Stimulated activated CD8-positive, alpha-beta memory T cell treated with anti-CD3 and anti-CD28 coated beads, Interleukin-12 subunit alpha, Interleukin-12 subunit beta, amount 100 ng/mL, for 24 hours (primary cell): ENCODE measurements at regions not wholly inside any gene's neighbourhood (a gene's known extent, or its start where the extent isn't known, plus 50 kb on each side); places are given as distances from the start of the nearest gene placed in this dataset.

Experiments used
- DNase-seq: peaks from one replicate; pipeline ENCODE4 v3.0.0-alpha.2; 2020; ENCODE audit errors: extremely low read depth

DNA sequence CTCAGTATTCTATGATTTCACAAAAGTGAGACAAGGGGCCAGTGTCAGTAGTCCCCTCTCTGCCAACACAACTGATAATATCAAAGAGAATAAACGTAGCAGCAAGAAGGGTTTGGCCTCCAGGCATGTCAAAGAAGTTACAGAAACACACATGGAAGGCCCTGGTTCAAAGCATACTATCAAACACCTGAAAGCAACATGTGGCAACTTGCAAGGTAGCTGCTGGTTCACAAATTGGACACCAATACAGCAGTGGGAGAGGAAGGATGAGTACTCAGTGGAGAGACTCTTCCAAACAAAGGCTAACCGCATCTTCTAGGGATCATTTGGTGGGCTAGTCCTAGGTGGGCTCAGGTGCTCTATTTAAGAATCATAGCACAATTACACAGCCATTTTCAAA, 74.9 kb upstream of the MAOA start:
- DNase-seq = no peak

DNA sequence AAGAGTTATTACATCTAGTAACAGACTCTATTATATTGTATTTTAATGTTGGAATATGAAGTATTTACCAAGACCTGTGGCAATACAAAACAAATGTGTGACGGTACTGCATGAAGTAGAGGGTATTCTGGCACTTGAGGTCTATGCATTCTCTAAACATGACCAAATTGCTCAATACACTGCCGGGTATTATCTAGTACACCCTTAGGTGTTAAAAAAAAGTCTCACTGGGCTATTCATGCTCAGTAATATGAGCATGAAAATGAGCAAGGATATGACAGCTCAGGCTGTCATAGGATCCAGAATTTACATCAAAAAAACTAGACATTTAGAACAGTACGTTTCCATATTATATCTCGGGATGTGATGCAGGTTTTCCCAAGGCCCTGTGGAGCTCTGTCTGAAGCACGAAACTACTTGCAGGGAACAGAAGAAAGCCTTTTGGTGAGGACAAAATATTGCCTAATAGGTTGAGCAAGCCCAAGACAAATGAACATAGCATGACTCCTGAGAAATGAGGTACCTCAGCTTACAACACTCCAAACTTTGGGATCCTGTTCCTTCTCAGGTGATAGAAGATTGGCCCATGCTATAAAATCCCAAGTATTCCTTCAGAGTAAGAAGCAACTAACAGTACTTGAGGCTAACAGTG, 74.1 kb upstream of the MAOA start:
- DNase-seq = no peak

DNA sequence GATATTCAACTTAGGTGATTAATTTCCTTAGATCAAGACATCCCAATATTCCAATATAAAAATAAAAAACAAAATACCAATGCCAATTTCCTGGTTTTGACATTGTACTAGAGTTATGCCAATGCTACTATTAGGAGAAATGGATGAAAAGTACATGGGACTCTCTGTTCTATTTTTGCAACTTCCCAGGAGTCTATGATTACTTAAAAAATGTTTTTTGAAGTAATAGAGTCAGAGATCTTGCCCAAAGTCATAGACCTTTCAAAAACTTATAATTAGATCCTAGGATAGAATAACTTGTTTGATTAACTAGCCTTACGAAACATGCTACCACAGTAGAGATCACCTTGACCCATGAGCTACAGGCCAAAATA, 73.6 kb upstream of the MAOA start:
- no peak for DNase-seq

DNA sequence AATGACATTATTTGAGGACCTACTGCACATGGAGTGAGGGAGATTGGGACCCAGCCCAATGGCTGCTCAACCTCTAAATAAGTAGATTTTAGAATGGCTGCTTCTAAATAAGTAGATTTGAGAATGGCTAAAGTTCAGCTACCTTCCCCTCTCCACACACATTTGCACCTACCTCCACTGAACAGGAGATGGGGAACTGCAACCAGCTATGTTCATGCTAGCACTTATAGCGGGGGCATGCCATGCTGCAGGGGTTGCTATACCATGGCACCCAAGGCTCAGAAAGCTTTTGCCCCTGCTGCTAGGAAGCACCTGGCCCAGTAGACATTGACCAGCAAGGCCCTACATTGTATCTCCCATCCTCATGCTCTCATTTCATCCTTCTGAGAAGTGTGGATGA, 70.2 kb upstream of the MAOA start:
- DNase-seq = no peak

DNA sequence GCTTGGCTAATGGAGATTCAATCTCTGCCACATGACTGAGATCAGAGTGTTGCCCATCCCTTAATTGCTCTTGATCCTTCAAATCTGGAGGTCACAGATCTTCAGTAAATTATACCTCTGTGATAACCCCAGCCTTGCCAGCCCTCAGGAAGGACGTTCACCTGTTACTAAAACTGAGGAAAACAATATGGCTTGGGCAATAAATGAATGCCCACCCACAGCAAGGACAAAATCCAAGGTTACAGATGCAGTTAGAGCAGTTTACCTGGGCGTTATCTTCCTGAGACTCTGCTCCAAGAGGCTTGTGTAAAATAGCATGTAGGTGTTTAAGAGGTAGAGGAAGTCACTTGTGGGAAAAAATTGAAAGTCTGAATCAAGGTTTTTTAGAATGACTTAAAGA, 69.3 kb upstream of the MAOA start:
- no peak for DNase-seq

DNA sequence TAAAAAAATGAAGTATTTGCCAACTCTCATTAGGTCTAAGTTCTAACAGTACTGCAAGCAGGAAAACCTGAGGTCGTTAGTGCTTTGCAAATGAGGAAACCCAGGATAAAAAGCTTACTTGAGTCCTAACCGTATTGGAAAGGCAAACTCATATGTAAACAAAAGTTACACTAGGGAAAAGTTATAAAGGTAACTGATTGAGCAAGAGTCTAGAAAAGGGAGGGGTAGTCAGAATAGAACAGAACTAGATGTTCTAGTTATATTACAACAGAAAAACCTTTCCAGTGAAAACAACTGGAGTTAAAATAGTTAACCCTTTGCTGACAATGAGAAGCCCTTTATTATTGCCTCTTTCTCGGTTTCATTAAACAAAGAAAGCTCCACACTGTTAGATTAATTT, 66.4 kb upstream of the MAOA start:
- DNase-seq = no peak

DNA sequence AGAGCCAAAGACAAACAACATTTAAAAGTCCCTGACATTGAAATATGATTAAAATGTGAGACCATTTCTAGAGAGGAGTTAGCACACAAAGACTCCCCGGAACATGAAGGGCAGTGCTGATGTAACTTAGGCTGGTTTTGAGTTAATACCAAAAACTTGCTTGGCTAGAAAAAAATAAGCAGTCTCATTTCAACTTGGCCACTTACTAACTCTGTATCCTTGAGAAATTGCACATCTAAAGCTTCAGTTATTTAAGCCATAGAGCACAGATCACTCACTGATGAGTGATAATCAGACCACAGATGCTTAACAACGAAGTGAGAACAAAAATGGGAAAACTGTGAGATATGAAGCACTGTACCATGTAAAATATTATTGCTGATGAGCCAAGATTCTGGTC, 65.9 kb upstream of the MAOA start:
- DNase-seq = no peak

DNA sequence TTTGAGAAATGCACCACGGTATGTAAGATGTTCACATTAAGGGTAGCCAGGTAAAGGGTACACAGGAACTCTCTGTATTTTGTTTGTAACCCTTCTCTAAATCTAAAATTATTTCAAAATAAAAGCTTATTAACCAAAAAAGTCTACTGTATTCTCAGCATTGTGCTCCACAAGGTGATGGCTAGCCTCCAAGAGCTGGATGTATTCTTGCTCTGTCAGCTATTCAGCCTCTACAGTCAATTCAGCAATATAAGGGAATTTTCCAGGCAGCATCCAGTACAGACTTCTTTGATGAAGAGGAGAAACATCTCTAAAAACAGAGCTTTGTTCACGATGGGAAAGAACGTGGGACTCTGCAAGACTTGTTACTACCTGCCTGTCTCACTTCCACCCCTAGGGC, 63.5 kb upstream of the MAOA start:
- DNase-seq = no peak

DNA sequence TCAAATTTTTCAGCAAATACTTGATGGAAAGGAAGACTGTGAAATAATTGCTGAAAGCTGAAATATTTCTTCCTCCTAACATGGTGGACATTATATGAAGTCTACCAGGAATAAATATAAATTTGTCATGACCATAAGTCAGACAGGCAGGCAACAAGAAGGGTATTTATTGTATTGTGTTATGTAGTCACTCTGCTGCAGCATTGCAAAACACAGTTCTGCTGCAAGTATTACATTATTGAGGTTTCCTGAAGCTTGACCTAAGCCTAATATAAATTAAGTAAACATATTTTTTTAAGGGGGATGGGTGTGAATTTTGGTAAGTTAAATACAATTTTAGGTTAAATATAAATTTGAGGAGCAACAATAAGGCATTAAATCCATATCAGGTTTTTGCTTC, 60.2 kb upstream of the MAOA start:
- no peak for DNase-seq

DNA sequence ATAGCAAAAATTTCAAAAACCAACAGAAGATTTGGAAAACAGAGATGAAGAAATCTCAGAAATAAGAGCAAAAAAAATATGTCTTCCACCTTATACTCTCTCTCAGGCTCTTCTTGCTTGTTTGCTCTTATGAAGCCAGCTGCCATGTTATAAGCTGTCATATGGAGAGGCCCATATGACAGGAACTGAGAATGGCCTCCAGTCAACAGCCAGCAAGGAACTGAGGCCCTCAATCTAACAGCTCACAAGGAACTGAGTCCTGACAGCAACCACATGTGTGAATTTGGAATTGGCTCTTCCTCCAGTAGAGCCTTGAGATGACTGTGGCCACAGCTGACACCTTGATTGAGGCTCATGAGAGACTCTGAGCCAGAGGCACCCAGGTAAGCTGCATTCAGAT, 51.3 kb upstream of the MAOA start:
- DNase-seq = no peak

DNA sequence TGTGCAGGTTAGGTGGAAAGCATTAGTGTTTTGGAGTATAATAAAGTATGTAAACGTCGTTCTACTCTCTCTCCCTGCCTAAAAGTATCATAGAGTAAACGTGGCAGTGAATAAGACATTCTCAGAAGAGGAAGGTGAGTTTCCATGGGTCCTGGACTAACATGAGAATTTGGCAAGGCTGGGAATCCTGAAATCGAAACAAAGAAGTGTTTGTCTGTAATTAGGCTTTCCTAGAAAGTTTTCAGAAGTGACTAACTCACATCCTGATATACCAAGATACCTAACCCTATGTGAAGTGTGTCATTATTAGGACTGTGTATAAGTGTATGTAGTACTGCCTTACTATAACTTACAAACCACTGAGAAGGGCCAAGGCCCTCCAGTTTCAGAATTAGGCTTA, 50.7 kb upstream of the MAOA start:
- no peak for DNase-seq
